Activated naive CD8-positive, alpha-beta T cell treated with anti-CD3 and anti-CD28 coated beads for 36 hours (primary cell): ENCODE measurements at regions not wholly inside any gene's neighbourhood (a gene's known extent, or its start where the extent isn't known, plus 50 kb on each side); places are given as distances from the start of the nearest gene placed in this dataset.
"Not testable (repeated sequence)": the region's sequence is repeated elsewhere in the genome, so short reads cannot be mapped to it uniquely, and the experiment has no call there.

Experiments
- DNase-seq: peaks from one replicate; pipeline ENCODE4 v3.0.0; 2021
- H3K27ac Mint-ChIP-seq: one replicate; pipeline ENCODE4 v1.8.0; 2022; ENCODE audit warnings: mild to moderate bottlenecking, moderate library complexity, mixed read lengths
- H3K27me3 Mint-ChIP-seq: one replicate; pipeline ENCODE4 v1.8.0; 2022; ENCODE audit warnings: mild to moderate bottlenecking, mixed read lengths
- H3K36me3 Mint-ChIP-seq: one replicate; pipeline ENCODE4 v1.8.0; 2021; ENCODE audit warnings: mild to moderate bottlenecking, mixed read lengths
- H3K4me1 Mint-ChIP-seq: one replicate; pipeline ENCODE4 v1.8.0; 2021; ENCODE audit warnings: mixed read lengths
- H3K4me3 Mint-ChIP-seq: one replicate; pipeline ENCODE4 v1.8.0; 2022; ENCODE audit warnings: mild to moderate bottlenecking, moderate library complexity, mixed read lengths
- H3K9me3 Mint-ChIP-seq: one replicate; pipeline ENCODE4 v1.8.0; 2022; ENCODE audit warnings: mixed read lengths

DNA sequence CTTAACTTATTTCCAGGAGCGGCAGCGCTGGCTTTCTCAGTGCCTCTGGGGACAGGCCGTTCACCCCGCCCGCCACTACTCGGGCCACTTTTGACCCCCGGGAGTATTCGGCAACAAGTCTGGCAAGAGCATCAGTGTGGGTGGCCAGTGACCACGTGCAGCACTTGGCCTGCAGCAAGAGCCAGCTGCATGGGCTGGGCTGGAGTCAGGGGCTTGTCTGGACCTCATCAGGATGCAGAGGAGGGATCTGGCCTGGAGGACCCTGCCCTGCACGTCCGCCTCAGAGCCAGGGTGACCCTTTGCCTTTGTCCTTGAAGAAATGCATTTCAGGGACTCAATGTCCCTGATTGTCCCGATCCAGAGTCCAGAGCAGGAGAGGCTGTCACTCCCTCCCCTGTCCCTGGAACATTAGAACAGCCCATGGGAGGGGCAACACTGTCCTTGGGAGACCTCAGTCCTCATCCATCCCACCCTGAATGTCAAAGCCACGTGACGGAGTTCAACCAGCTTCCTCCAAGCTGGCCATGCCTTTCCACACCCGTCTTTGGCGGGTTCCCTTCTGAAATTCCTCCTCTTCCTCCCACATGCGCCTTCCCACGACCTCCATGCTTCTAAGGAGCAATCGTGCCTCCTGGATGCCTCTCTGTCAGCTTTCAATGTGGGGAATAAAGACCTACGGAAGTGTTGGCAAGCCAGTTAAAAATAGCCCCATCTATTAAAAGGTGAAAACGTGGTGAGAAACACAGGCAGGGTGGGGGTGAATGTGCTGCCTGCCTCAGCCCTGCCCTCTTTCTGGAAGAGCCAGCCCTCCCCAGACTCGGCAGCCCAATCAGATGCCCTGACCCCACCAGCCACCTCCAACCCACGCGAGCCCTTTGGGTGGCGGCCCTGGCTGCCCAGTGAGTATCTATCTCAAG is 99.0 kb downstream of the OLFM1 start:
- no peak overlapping the region for H3K27ac Mint-ChIP-seq
- no peaks in the 10 kb centered on the region for H3K9me3 Mint-ChIP-seq
- H3K27me3 Mint-ChIP-seq, result peaks cover 6% of the 10 kb centered on the region
- H3K4me3 Mint-ChIP-seq, result no peak overlapping the region
- no peak for DNase-seq
- H3K36me3 Mint-ChIP-seq, result no peaks in the 10 kb centered on the region
- no peaks in the 10 kb centered on the region for H3K4me1 Mint-ChIP-seq

GRCh38 chr9:135187365-135187764 is 99.9 kb downstream of the OLFM1 start:
- peaks cover 6% of the 10 kb centered on the region for H3K27me3 Mint-ChIP-seq
- H3K9me3 Mint-ChIP-seq, result no peaks in the 10 kb centered on the region
- H3K27ac Mint-ChIP-seq, result no peak overlapping the region
- no peak overlapping the region for H3K4me3 Mint-ChIP-seq
- H3K36me3 Mint-ChIP-seq, result no peaks in the 10 kb centered on the region
- H3K4me1 Mint-ChIP-seq, result no peaks in the 10 kb centered on the region
- no peak for DNase-seq

- H3K27ac Mint-ChIP-seq, result no peak overlapping the region
- no peak overlapping the region for H3K4me3 Mint-ChIP-seq
- no peaks in the 10 kb centered on the region for H3K9me3 Mint-ChIP-seq
- H3K27me3 Mint-ChIP-seq, result peaks cover 6% of the 10 kb centered on the region
- no peaks in the 10 kb centered on the region for H3K36me3 Mint-ChIP-seq
- H3K4me1 Mint-ChIP-seq, result no peaks in the 10 kb centered on the region
- DNase-seq, result no peak
These were observed 101.2 kb downstream of the OLFM1 start for GRCh38 chr9:135188681-135189151.

- no peaks in the 10 kb centered on the region for H3K9me3 Mint-ChIP-seq
- no peak overlapping the region for H3K27ac Mint-ChIP-seq
- H3K4me3 Mint-ChIP-seq, result no peak overlapping the region
- DNase-seq, result no peak
- H3K4me1 Mint-ChIP-seq, result no peaks in the 10 kb centered on the region
- no peaks in the 10 kb centered on the region for H3K36me3 Mint-ChIP-seq
- peaks cover 6% of the 10 kb centered on the region for H3K27me3 Mint-ChIP-seq
These were observed 102.0 kb downstream of the OLFM1 start for GRCh38 chr9:135189497-135189896.

- H3K27me3 Mint-ChIP-seq, result peaks cover 6% of the 10 kb centered on the region
- no peak overlapping the region for H3K27ac Mint-ChIP-seq
- no peaks in the 10 kb centered on the region for H3K4me1 Mint-ChIP-seq
- H3K9me3 Mint-ChIP-seq, result no peaks in the 10 kb centered on the region
- DNase-seq, result no peak
- H3K4me3 Mint-ChIP-seq, result no peak overlapping the region
- no peaks in the 10 kb centered on the region for H3K36me3 Mint-ChIP-seq
These were observed 103.5 kb downstream of the OLFM1 start for GRCh38 chr9:135190789-135191577.

- no peaks in the 10 kb centered on the region for H3K36me3 Mint-ChIP-seq
- H3K9me3 Mint-ChIP-seq, result no peaks in the 10 kb centered on the region
- H3K27me3 Mint-ChIP-seq, result peaks cover 11% of the 10 kb centered on the region
- no peak overlapping the region for H3K4me3 Mint-ChIP-seq
- H3K27ac Mint-ChIP-seq, result no peak overlapping the region
- no peaks in the 10 kb centered on the region for H3K4me1 Mint-ChIP-seq
- DNase-seq, result no peak
These were observed 105.2 kb downstream of the OLFM1 start for GRCh38 chr9:135192686-135193085.

GRCh38 chr9:135195975-135196374 is 108.5 kb downstream of the OLFM1 start:
- peaks cover 27% of the 10 kb centered on the region for H3K27me3 Mint-ChIP-seq
- H3K4me1 Mint-ChIP-seq, H3K9me3 Mint-ChIP-seq, H3K36me3 Mint-ChIP-seq, H3K4me3 Mint-ChIP-seq, H3K27ac Mint-ChIP-seq, DNase-seq: not testable (repeated sequence)

DNA sequence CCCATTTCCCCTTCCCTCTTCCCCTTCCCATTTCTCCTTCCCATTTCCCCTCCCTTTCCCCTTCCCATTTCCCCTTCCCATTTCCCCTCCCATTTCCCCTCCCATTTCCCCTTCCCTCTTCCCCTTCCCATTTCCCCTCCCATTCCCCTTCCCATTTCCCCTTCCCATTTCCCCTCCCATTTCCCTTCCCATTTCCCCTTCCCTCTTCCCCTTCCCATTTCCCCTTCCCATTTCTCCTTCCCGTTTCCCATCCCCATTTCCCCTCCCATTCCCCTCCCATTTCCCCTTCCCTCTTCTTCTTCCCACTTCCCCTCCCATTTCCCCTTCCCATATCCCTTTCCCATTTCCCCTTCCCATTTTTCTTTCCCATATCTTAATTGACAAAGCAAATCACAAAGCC is 109.0 kb downstream of the OLFM1 start:
- no peaks in the 10 kb centered on the region for H3K4me1 Mint-ChIP-seq
- H3K27me3 Mint-ChIP-seq, result peaks cover 27% of the 10 kb centered on the region
- H3K27ac Mint-ChIP-seq, result no peak overlapping the region
- H3K4me3 Mint-ChIP-seq, result no peak overlapping the region
- H3K9me3 Mint-ChIP-seq, result no peaks in the 10 kb centered on the region
- H3K36me3 Mint-ChIP-seq, result no peaks in the 10 kb centered on the region
- no peak for DNase-seq

- Mint-ChIP-seq H3K4me3 (no peak overlapping the region), H3K9me3 (no peaks in the 10 kb centered on the region), H3K36me3 (no peaks in the 10 kb centered on the region), H3K27ac (no peak overlapping the region), H3K27me3 (peaks cover 27% of the 10 kb centered on the region), H3K4me1 (no peaks in the 10 kb centered on the region)
- no peak for DNase-seq
These were observed 110.7 kb downstream of the OLFM1 start for GRCh38 chr9:135198144-135198543.

- no peak overlapping the region for H3K4me3 Mint-ChIP-seq
These were observed 111.3 kb downstream of the OLFM1 start for GRCh38 chr9:135198586-135199285.

GRCh38 chr9:135199489-135199888 is 112.0 kb downstream of the OLFM1 start:
- Mint-ChIP-seq H3K27ac (no peak overlapping the region), H3K27me3 (peaks cover 27% of the 10 kb centered on the region), H3K4me3 (no peak overlapping the region), H3K4me1 (no peaks in the 10 kb centered on the region), H3K36me3 (no peaks in the 10 kb centered on the region), H3K9me3 (no peaks in the 10 kb centered on the region)
- DNase-seq, result no peak

More at GRCh38 chr9:135198586-135199285, 111.3 kb downstream of the OLFM1 start:
- no peak for DNase-seq
- Mint-ChIP-seq H3K27ac (no peak overlapping the region), H3K36me3 (no peaks in the 10 kb centered on the region), H3K27me3 (peaks cover 27% of the 10 kb centered on the region), H3K4me1 (no peaks in the 10 kb centered on the region), H3K9me3 (no peaks in the 10 kb centered on the region)

DNA sequence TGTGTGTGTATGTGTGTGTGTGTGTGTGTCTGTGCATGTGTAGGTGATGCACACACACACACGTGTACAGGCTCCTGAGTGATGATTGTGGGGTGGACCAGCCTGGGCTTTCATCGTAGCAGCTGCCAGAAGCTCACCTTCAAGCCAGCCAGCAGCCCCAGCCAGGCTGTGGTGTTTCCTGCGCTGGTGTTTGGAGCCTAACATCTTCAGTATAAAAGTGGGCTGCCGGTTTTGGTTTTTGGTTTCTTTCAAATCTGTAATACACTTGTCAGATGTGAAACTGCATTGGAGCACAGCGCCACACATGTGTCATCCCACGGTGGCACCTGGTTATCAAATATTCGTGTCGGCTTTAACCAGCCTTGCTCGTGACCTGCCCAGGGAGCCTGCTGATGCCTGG is 114.2 kb downstream of the OLFM1 start:
- H3K27me3 Mint-ChIP-seq, result peaks cover 25% of the 10 kb centered on the region
- no peaks in the 10 kb centered on the region for H3K4me1 Mint-ChIP-seq
- no peak overlapping the region for H3K4me3 Mint-ChIP-seq
- H3K9me3 Mint-ChIP-seq, result no peaks in the 10 kb centered on the region
- no peak overlapping the region for H3K27ac Mint-ChIP-seq
- DNase-seq, result no peak
- no peaks in the 10 kb centered on the region for H3K36me3 Mint-ChIP-seq

DNA sequence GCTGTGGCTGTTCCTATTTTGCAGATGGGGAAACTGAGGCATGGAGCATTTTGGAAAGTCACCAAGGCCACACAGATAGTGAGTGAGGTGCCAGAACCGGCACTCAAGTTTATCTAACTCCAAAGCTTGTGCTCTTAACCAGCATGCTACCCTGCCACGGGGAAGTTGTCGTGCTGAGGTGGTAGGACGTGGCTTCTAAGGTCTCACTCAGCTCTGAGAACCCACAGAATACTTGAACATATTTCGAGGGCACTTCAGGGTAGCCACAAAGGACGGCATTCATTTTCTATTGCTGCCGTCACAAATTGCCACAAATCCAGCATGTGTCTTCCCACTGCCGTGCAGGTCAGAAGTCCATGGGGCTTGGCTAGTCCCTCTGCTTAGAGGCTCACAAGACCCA is 116.7 kb downstream of the OLFM1 start:
- DNase-seq, result no peak
- no peaks in the 10 kb centered on the region for H3K9me3 Mint-ChIP-seq
- H3K36me3 Mint-ChIP-seq, result no peaks in the 10 kb centered on the region
- H3K27ac Mint-ChIP-seq, result no peak overlapping the region
- no peaks in the 10 kb centered on the region for H3K4me1 Mint-ChIP-seq
- no peak overlapping the region for H3K4me3 Mint-ChIP-seq
- H3K27me3 Mint-ChIP-seq, result peaks cover 4% of the 10 kb centered on the region

DNA sequence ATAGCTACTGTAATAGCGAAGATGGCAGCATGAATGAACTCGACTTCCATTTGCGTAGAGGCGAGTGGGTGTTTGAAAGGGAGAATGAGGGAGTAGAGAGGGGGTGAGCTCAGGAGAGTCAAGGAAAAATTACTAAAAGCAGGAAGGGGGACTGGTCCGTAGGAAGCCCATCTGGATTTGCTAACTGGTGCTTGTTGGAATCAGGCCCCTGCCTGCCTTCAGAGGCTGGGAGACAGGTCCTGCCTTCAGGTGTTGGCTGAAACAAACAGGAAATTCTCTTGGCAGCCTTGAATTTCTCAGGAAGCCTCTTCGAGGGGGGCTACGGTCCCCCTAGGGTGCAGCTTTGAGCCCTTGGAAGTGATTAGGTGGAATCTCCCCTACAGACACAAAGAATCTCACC is 121.7 kb downstream of the OLFM1 start:
- H3K27me3 Mint-ChIP-seq, result no peaks in the 10 kb centered on the region
- no peak for DNase-seq

DNA sequence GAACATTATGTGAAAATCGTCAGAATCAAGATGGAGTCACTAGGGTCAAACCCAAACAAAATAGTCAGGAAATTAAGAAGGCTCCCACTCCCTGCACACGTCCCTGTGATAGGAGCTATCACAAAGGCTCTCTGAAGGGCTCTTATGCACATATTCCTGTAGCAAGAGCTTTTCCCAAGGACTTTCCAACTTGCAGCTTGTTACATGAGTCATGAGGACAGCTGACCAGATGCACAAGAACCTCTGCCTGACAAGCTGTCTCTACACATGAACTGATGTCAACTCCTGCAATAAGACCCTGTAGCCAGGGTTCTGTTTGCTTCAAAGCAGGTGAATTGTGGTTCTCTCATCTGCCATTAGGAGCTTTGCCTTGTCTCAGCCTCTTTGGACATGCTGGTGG is 122.4 kb downstream of the OLFM1 start:
- Mint-ChIP-seq H3K4me3 (no peak overlapping the region), H3K9me3 (peaks cover 4% of the 10 kb centered on the region), H3K27me3 (no peaks in the 10 kb centered on the region), H3K36me3 (no peaks in the 10 kb centered on the region), H3K27ac (no peak overlapping the region), H3K4me1 (no peaks in the 10 kb centered on the region)
- no peak for DNase-seq

More for the DNA sequence above, 121.7 kb downstream of the OLFM1 start:
- Mint-ChIP-seq H3K4me3 (no peak overlapping the region), H3K27ac (no peak overlapping the region), H3K36me3 (no peaks in the 10 kb centered on the region), H3K9me3 (peaks cover 4% of the 10 kb centered on the region), H3K4me1 (no peaks in the 10 kb centered on the region)
